Erythroblast (primary cell): ENCODE measurements at regions not wholly inside any gene's neighbourhood (a gene's known extent, or its start where the extent isn't known, plus 50 kb on each side); places are given as distances from the start of the nearest gene placed in this dataset.

Source experiments
- GATA1 ChIP-seq: IDR thresholded peaks from 2 replicates; pipeline ENCODE4 v1.6.1; 2011; ENCODE audit warnings: low read depth, mild to moderate bottlenecking, control low read depth, low read length, moderate library complexity
- POLR2A ChIP-seq: IDR thresholded peaks from 2 replicates; pipeline ENCODE4 v1.6.1; 2011; ENCODE audit warnings: mild to moderate bottlenecking, low read length

GRCh38 chr15:70488941-70489848 lies 274.2 kb downstream of the UACA start:
- TF ChIP-seq POLR2A (no peak), GATA1 (no peak)
